Prostate gland (tissue), 2 donors: ENCODE measurements at regions not wholly inside any gene's neighbourhood (a gene's known extent, or its start where the extent isn't known, plus 50 kb on each side); places are given as distances from the start of the nearest gene placed in this dataset.

Experiments
- DNase-seq: peaks from one replicate; pipeline ENCODE4 v3.0.0-alpha.2; 2019; ENCODE audit warnings: low spot score
- H3K27ac ChIP-seq, 2 donors: fragments of 200-600 bp; sonication (generic); 2 replicates each; pipeline ENCODE4 v1.5.1; 2017 to 2019
- H3K27me3 ChIP-seq: fragments of 200-600 bp; sonication (generic); replicated peaks from 2 replicates; pipeline ENCODE4 v1.5.1; 2019; ENCODE audit not compliant: insufficient read depth
- H3K36me3 ChIP-seq, 2 donors: fragments of 200-600 bp; sonication (generic); 1 replicate in 1 of 2; 2 replicates in 1 of 2; pipeline versions ENCODE4 v1.5.1 to v1.8.1; 2017 to 2019
- H3K4me1 ChIP-seq: fragments of 200-600 bp; sonication (generic); replicated peaks from 2 replicates; pipeline ENCODE4 v1.5.1; 2019
- H3K4me3 ChIP-seq, 2 donors: fragments of 200-600 bp; sonication (generic); 2 replicates each; pipeline ENCODE4 v1.5.1; 2017 to 2019
- H3K9me3 ChIP-seq: fragments of 200-600 bp; sonication (generic); 2 replicates; pipeline ENCODE4 v1.5.1; 2017
- CTCF ChIP-seq, 4 experiments: fragments of 200-600 bp in 2 of 4; fragments of 450-650 bp in 2 of 4; sonication (generic) in 2 of 4; IDR thresholded peaks; 1 replicate in 3 of 4; 2 replicates in 1 of 4; pipeline ENCODE4 v1.5.1; 2016 to 2019; ENCODE audit warnings: antibody characterized with exemption in 4 of 4, mild to moderate bottlenecking in 2 of 4, moderate library complexity in 2 of 4
- POLR2A ChIP-seq: fragments of 450-650 bp; IDR thresholded peaks from one replicate; pipeline ENCODE4 v1.6.1; 2016; ENCODE audit warnings: antibody characterized with exemption, mild to moderate bottlenecking
- POLR2AphosphoS5 ChIP-seq: sonication (generic); formaldehyde crosslinking; IDR thresholded peaks from one replicate; pipeline ENCODE4 v1.6.1; 2017; ENCODE audit warnings: antibody characterized with exemption
- WGBS: methylation state at CpG from one replicate; pipeline ENCODE4 v1.1.5; 2018; 5-methylcytosine and 5-hydroxymethylcytosine counted together
- intact Hi-C: fragments of 100-400 bp; cut with DNase I; formaldehyde crosslinking; loops from one replicate; pipeline ENCODE4 v1.14.2; 2022

- TF ChIP-seq CTCF (IDR thresholded peaks at IDR 0.05) (no peak), POLR2A (no peak)
- Histone ChIP-seq H3K9me3 (no peaks in the 10 kb centered on the region), H3K27me3 (no peaks in the 10 kb centered on the region), H3K4me1 (no peaks in the 10 kb centered on the region), H3K36me3 (no peaks in the 10 kb centered on the region), H3K4me3 (no peak overlapping the region), H3K27ac (no peak overlapping the region)
- WGBS, result 69% methylated on average over 4 of the region's 4 CpGs
- intact Hi-C loops, result no loop called here
- DNase-seq, result no peak
These were observed 140.4 kb downstream of the ATP6V1G3 start for GRCh38 chr1:198400063-198400462.

DNA sequence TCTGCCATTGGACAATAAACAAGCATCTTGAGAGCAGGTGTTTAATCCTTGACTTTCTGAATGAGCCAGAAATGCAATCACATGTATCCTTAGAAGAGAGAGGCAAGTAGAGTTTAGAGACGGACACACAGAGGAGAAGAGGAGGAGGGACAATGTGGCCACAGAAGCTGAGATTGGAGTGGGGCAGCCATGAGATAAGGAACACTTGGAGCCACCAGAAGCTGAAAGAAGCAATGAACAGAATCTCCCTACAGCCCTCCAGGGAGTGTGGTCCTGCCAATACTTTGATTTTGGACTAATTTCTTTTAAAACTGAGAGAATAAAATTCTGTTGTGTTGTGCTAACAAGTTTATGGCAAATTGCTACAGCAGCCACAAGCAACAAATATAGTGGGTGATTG, 141.0 kb downstream of the ATP6V1G3 start:
- TF ChIP-seq POLR2A, result no peak
- Histone ChIP-seq H3K36me3 (no peaks in the 10 kb centered on the region), H3K4me1 (no peaks in the 10 kb centered on the region), H3K9me3 (no peaks in the 10 kb centered on the region), H3K27ac (no peak overlapping the region), H3K4me3 (no peak overlapping the region), H3K27me3 (no peaks in the 10 kb centered on the region)
- no peak for DNase-seq
- WGBS, result 56% methylated on average over 1 of the region's 1 CpG
- intact Hi-C loops, result no loop called here

DNA sequence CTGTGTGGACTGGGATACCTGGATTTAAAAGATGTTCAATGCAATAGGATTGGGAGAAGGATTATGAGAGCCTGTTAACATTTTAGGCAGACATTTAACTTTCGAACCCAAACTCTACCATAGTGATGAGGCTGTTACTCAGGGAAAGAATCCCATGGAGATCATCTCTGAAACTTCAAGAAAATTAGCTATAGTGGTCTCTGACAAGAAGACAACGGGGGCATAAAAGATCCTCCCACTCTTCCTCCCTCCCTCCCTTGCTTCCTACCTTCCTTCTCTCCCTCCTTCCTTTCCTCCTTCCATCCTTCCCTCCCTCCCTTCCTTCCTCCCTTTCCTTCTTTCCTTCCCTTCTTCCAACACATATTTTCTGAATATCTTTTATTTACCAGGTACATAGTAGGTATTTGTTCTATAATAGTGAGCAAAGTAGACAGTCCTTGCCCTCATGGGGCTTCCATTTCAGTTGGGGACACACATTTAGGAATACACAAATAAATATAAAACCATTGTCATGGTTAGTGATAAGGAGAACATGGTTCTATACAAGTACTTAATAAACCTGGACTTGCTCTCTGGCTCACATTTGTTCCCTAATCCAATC, 143.2 kb downstream of the ATP6V1G3 start:
- H3K27me3 ChIP-seq, result no peaks in the 10 kb centered on the region
- TF ChIP-seq POLR2A (no peak), POLR2AphosphoS5 (no peak), CTCF (IDR thresholded peaks at IDR 0.05) (no peak)
- no peak overlapping the region for H3K27ac ChIP-seq
- no peaks in the 10 kb centered on the region for H3K36me3 ChIP-seq
- no peak overlapping the region for H3K4me3 ChIP-seq
- no peak for DNase-seq
- H3K9me3 ChIP-seq, result no peaks in the 10 kb centered on the region
- H3K4me1 ChIP-seq, result no peaks in the 10 kb centered on the region
- WGBS, result 96% methylated on average over 2 of the region's 2 CpGs
- intact Hi-C loops, result no loop called here

- DNase-seq, result no peak
- H3K36me3 ChIP-seq, result no peaks in the 10 kb centered on the region
- H3K4me3 ChIP-seq, result no peak overlapping the region
- no peak overlapping the region for H3K27ac ChIP-seq
- H3K4me1 ChIP-seq, result no peaks in the 10 kb centered on the region
- H3K9me3 ChIP-seq, result no peaks in the 10 kb centered on the region
- no peaks in the 10 kb centered on the region for H3K27me3 ChIP-seq
- TF ChIP-seq POLR2A (no peak), POLR2AphosphoS5 (no peak), CTCF (IDR thresholded peaks at IDR 0.05) (no peak)
- intact Hi-C loops, result no loop called here
- WGBS, result 50% methylated on average over 10 of the region's 10 CpGs
These were observed 149.0 kb downstream of the ATP6V1G3 start for GRCh38 chr1:198391393-198392020.

DNA sequence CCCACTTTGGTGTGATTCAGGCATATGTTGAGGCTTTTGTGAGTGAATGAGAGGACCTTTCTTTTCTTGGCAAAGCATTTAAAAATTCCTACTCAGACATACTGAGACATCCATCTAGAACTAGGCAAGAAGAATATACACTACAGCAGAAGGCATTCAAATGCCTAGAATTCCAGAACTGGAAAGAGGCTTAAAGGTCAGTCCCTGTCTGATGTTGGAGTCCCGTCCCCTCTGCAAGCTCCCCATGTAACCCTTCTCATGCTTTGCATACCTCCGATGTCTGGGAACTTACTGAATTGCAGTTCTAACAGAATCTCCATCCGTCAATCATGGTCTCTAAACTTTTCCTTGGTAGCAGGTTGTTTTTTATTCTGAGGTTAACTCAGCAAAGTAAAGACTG, 152.9 kb downstream of the ATP6V1G3 start:
- Histone ChIP-seq H3K27ac (no peak overlapping the region), H3K9me3 (no peaks in the 10 kb centered on the region), H3K4me3 (no peak overlapping the region), H3K36me3 (no peaks in the 10 kb centered on the region), H3K4me1 (no peaks in the 10 kb centered on the region), H3K27me3 (no peaks in the 10 kb centered on the region)
- WGBS, result 58% methylated on average over 3 of the region's 3 CpGs
- intact Hi-C loops, result no loop called here
- DNase-seq, result no peak
- TF ChIP-seq POLR2A, result no peak
- TF ChIP-seq POLR2AphosphoS5, result no peak
- no peak for TF ChIP-seq CTCF (IDR thresholded peaks at IDR 0.05)
